ENCODE measurements at regions not wholly inside any gene's neighbourhood (a gene's known extent, or its start where the extent isn't known, plus 50 kb on each side); places are given as distances from the start of the nearest gene placed in this dataset.

DNA sequence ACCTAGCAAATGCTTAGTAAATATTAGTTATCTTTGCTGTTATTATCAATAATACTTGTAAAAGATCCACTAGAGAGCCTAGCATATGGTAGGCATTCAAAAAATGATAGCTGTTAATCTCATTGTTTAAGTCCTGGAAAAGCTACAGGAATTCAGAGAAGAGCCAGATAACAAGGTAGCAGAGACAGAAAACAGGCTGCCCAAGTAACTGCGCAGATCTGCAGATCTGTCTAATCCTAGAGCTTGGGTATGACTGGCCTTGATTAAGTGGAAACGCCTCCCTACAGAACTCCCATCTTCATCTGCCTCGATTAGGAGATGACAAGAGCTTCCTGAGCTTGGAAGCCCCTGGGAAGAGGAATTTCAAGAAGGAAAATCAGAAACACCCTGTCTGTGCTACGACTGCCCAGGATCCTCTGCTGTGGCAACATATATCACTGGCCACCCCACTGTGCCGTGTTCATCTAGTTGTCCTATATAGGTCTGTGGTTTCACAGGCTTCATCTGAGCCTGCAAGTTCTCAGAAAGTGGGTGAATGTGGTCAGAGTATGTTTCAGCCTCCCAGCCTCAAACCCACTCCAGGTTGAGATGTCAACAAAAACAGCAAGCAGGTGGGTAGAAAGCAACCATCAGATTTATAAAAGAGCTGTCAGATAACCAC lies 151.5 kb upstream of the PKDCC start:
- peak overlapping the region; percentile 79 for H3K27ac ChIP-seq
- TF ChIP-seq CTCF (conservative IDR thresholded peaks at IDR 0.05; ENCODE audit: low read depth, low read length) = no peak
- peak overlapping the region; percentile 23; the same call in 1 of the 2 replicates for H3K9ac ChIP-seq

GRCh38 chr2:41899189-41899588 lies 148.6 kb upstream of the PKDCC start:
- peak overlapping the region; percentile 85; the same call in 1 of the 2 replicates for H3K4me2 ChIP-seq
- H3K36me3 ChIP-seq (ENCODE audit: insufficient read depth) = no peaks in the 10 kb centered on the region
- no peak for TF ChIP-seq CTCF (conservative IDR thresholded peaks at IDR 0.05; ENCODE audit: low read depth, low read length)
- H4K20me1 ChIP-seq (ENCODE audit: insufficient read depth) = no peaks in the 10 kb centered on the region
- no peak overlapping the region for H2AFZ ChIP-seq (ENCODE audit: low read depth)
- no peaks in the 10 kb centered on the region for H3K79me2 ChIP-seq (ENCODE audit: insufficient read depth, low read depth)
- no peak overlapping the region for H3K4me3 ChIP-seq (IDR thresholded peaks at IDR 0.05; ENCODE audit: insufficient read depth, low read depth, low read length)
- H3K9ac ChIP-seq = no peak overlapping the region
- H3K27ac ChIP-seq = no peak overlapping the region
- H3K27me3 ChIP-seq (ENCODE audit: insufficient read depth, low read depth) = no peaks in the 10 kb centered on the region
- H3K4me1 ChIP-seq (ENCODE audit: low read depth, poor library complexity, severe bottlenecking) = peaks cover 67% of the 10 kb centered on the region

More for the DNA sequence above, 151.5 kb upstream of the PKDCC start:
- H3K4me2 ChIP-seq = peak overlapping the region; percentile 85
- no peak overlapping the region for H3K4me3 ChIP-seq (IDR thresholded peaks at IDR 0.05; ENCODE audit: insufficient read depth, low read depth, low read length)
- peak overlapping the region; percentile 41; the same call in 1 of the 2 replicates for H2AFZ ChIP-seq (ENCODE audit: low read depth)
- no peaks in the 10 kb centered on the region for H4K20me1 ChIP-seq (ENCODE audit: insufficient read depth)
- H3K27me3 ChIP-seq (ENCODE audit: insufficient read depth, low read depth) = no peaks in the 10 kb centered on the region
- no peaks in the 10 kb centered on the region for H3K79me2 ChIP-seq (ENCODE audit: insufficient read depth, low read depth)
- H3K4me1 ChIP-seq (ENCODE audit: low read depth, poor library complexity, severe bottlenecking) = peaks cover 80% of the 10 kb centered on the region
- H3K36me3 ChIP-seq (ENCODE audit: insufficient read depth) = no peaks in the 10 kb centered on the region

- no peaks in the 10 kb centered on the region for H3K27me3 ChIP-seq (ENCODE audit: insufficient read depth, low read depth)
- no peak overlapping the region for H3K9ac ChIP-seq
- H3K36me3 ChIP-seq (ENCODE audit: insufficient read depth) = no peaks in the 10 kb centered on the region
- TF ChIP-seq CTCF (conservative IDR thresholded peaks at IDR 0.05; ENCODE audit: low read depth, low read length) = no peak
- no peak overlapping the region for H3K4me2 ChIP-seq
- no peaks in the 10 kb centered on the region for H3K79me2 ChIP-seq (ENCODE audit: insufficient read depth, low read depth)
- H3K4me1 ChIP-seq (ENCODE audit: low read depth, poor library complexity, severe bottlenecking) = peaks cover 57% of the 10 kb centered on the region
- H2AFZ ChIP-seq (ENCODE audit: low read depth) = no peak overlapping the region
- no peaks in the 10 kb centered on the region for H4K20me1 ChIP-seq (ENCODE audit: insufficient read depth)
- H3K27ac ChIP-seq = no peak overlapping the region
- no peak overlapping the region for H3K4me3 ChIP-seq (IDR thresholded peaks at IDR 0.05; ENCODE audit: insufficient read depth, low read depth, low read length)
Measured at GRCh38 chr2:41900101-41900577, 147.7 kb upstream of the PKDCC start.

DNA sequence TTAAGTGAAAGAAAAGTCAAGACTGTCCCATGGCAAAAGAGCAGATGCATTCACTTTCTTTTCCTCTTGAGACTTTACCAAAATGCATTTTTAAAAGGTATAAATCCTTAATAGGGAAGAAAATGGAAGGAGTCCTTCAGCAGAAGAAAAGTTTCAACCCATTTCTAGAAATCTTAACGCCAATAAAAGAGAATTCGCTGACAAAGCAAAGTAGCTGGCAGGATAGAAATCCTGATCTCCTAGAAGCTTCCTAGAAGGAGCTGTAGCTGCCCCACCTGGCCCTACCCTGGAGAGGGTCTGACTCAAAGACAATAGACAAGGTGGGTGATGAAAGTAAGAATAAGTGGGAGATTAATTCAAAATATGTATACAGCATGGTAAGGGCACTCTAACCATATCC lies 144.9 kb upstream of the PKDCC start:
- no peak overlapping the region for H3K4me2 ChIP-seq
- no peak overlapping the region for H3K4me3 ChIP-seq (IDR thresholded peaks at IDR 0.05; ENCODE audit: insufficient read depth, low read depth, low read length)
- H4K20me1 ChIP-seq (ENCODE audit: insufficient read depth) = no peaks in the 10 kb centered on the region
- no peak overlapping the region for H3K27ac ChIP-seq
- TF ChIP-seq CTCF (conservative IDR thresholded peaks at IDR 0.05; ENCODE audit: low read depth, low read length) = no peak
- no peak overlapping the region for H3K9ac ChIP-seq
- peaks cover 32% of the 10 kb centered on the region for H3K4me1 ChIP-seq (ENCODE audit: low read depth, poor library complexity, severe bottlenecking)
- no peaks in the 10 kb centered on the region for H3K79me2 ChIP-seq (ENCODE audit: insufficient read depth, low read depth)
- H3K36me3 ChIP-seq (ENCODE audit: insufficient read depth) = no peaks in the 10 kb centered on the region
- no peak overlapping the region for H2AFZ ChIP-seq (ENCODE audit: low read depth)
- H3K27me3 ChIP-seq (ENCODE audit: insufficient read depth, low read depth) = no peaks in the 10 kb centered on the region
